Fibroblast of mammary gland (primary cell): ENCODE measurements at regions not wholly inside any gene's neighbourhood (a gene's known extent, or its start where the extent isn't known, plus 50 kb on each side); places are given as distances from the start of the nearest gene placed in this dataset.

Experiments used
- DNase-seq: peaks from one replicate; pipeline ENCODE4 v3.0.0-alpha.2; 2010; ENCODE audit warnings: low read depth
- H3K4me3 ChIP-seq: 2 replicates; pipeline ENCODE4 v1.5.1; 2011; ENCODE audit warnings: low read depth, mild to moderate bottlenecking, low read length, moderate library complexity; ENCODE audit not compliant: control insufficient read depth
- TF ChIP-seq, protein P1 (sequence below): conservative IDR thresholded peaks from 2 replicates; pipeline ENCODE4 v1.5.1; 2011; ENCODE audit warnings: low read depth, low read length, inconsistent platforms; ENCODE audit not compliant: control insufficient read depth, insufficient read depth

DNA sequence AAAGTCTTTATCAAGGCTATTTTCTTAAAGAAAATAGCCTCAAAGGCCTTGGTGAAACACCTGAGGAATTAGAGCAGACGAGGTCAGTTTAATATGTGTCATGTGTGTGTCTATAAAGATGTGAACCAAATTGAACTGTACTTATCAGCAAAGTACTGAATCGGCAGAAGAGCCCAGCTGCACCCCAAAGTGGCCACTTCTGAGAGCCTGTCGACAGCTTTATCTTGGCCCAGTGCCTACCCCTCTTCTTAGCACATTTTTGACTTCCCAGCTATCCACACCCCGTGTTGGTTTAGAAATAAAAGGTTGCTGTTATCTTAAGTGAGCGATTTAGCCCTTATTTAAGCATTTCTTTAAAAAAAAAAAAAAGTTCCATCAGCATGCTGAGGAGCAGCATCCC is 329.7 kb downstream of the FBXW7 start:
- TF ChIP-seq, protein P1, sequence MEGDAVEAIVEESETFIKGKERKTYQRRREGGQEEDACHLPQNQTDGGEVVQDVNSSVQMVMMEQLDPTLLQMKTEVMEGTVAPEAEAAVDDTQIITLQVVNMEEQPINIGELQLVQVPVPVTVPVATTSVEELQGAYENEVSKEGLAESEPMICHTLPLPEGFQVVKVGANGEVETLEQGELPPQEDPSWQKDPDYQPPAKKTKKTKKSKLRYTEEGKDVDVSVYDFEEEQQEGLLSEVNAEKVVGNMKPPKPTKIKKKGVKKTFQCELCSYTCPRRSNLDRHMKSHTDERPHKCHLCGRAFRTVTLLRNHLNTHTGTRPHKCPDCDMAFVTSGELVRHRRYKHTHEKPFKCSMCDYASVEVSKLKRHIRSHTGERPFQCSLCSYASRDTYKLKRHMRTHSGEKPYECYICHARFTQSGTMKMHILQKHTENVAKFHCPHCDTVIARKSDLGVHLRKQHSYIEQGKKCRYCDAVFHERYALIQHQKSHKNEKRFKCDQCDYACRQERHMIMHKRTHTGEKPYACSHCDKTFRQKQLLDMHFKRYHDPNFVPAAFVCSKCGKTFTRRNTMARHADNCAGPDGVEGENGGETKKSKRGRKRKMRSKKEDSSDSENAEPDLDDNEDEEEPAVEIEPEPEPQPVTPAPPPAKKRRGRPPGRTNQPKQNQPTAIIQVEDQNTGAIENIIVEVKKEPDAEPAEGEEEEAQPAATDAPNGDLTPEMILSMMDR: no peak
- no peak overlapping the region for H3K4me3 ChIP-seq
- no peak for DNase-seq

DNA sequence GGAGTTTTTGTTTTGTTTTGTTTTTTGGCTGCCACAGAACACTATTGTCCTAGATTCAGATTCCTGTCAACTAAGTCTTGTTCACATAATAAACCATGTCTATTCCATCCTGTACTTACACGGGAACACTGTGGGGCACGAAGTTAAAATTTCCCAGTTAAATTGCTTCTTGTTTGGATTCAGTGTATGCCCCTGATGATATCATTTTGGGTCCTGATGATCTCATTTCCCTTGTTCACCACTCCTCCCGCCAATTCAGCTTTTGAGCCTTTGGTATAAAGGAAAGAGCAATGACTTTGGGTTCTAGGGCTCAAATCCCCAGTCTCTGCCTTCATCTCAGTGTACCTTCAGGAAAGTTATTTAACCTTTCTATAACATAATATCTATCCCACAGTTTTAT is 333.5 kb downstream of the FBXW7 start:
- DNase-seq: no peak
- TF ChIP-seq, protein P1: no peak
- no peak overlapping the region for H3K4me3 ChIP-seq

DNA sequence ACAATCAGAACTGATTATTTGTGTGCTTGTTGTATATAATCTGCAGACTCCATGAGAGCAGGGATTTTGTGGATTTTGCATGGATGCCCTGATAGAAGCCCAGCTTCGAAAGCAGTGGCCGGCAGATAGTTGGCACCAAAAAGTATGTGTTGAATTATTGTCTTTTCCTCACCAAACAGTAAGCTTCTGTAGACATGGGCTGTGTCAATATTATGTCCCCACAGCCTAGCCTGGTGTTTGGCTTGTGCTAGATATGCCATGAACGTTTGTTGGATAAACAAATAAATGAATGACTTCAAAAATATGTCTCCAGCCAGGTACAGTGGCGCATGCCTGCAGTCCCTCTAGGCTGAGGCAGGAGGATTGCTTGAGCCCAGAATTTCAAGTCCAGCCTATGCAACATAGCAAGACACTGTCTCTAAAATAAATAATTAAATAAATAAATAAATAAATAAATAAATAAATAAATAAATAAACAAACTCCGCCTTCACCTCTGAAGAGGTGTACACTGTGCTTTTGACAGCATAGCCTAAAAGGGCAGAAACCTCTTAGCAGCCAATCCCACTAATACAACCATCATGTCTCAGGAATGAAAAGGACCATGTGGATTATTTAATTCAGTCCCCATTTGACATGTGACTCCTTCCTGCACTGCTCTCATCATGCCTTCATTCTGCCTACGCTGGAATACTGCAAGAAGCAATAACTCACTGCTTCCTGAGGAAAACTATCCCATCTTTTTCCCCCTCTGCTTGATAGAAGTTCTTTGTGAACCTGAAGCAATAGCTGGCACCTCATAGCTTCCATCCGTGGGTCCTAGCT is 335.2 kb downstream of the FBXW7 start:
- TF ChIP-seq, protein P1: no peak
- no peak for DNase-seq
- H3K4me3 ChIP-seq: no peak overlapping the region

DNA sequence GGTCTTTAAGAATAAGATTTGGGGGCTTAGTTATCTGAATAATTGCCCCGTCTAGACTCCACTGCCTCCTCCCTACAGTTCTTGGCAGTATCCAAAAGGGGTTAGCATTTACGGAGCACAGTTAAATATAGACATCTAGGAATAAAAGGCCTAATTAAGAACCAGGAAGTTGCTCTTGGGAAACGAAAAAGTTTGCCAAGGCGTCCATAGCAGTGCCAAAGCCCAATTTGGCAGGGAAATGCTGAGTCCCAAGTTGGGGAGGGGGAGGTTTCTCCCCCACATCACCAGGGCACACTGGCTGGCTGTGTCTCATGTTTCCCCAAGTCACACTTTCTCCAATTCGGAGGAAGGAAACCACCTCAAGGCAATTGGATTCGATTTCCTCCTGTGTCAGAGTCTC is 338.7 kb downstream of the FBXW7 start:
- TF ChIP-seq, protein P1: no peak
- H3K4me3 ChIP-seq: no peak overlapping the region
- DNase-seq: no peak

DNA sequence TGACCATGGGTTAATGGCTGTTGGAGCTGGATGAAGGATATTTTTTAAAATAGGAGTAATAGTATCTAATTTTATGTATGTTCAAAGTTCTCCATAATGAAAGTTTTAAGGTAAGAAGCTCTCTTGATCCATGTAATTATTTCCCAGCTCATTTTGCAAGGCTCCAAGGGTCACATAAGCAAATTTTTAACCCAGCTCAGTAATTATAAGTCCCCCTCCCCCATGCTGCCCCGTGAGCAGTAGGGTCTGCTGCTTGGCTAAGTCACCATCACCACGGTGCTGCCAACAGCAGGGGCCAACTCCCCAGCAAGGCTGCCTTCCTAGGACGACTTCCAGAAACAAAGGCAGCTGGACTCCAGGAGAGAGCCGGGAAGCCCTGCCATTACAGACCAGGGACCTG is 340.0 kb downstream of the FBXW7 start:
- DNase-seq: no peak
- TF ChIP-seq, protein P1: no peak

DNA sequence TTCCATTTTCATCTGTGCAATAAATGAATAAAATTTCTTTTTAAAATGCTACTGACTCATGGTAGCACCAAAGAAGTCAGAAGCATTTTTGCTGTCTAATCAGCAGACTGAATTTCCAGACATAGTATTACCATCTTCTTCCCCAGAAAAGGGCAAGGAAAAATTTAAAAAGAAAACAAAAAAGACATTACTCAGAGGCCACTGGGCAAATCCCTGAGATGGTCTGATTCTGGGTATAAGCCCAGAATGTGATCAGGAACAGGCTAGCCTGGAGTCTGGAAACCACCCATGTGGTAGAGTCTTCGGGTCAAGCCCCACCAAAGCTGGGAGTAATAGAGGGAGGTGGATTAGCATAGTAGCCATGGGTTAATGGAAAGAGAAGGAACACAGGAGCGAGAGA is 342.8 kb downstream of the FBXW7 start:
- TF ChIP-seq, protein P1: no peak
- H3K4me3 ChIP-seq: no peak overlapping the region
- no peak for DNase-seq

More for the DNA sequence above, 340.0 kb downstream of the FBXW7 start:
- H3K4me3 ChIP-seq: no peak overlapping the region
